ENCODE measurements at regions not wholly inside any gene's neighbourhood (a gene's known extent, or its start where the extent isn't known, plus 50 kb on each side); places are given as distances from the start of the nearest gene placed in this dataset.

GRCh38 chr4:3704669-3705068 is 61.5 kb upstream of the ADRA2C start:
- DNase-seq (ENCODE audit: low spot score): no peak

GRCh38 chr4:3703677-3704521 is 62.3 kb upstream of the ADRA2C start:
- DNase-seq (ENCODE audit: low spot score): no peak

DNA sequence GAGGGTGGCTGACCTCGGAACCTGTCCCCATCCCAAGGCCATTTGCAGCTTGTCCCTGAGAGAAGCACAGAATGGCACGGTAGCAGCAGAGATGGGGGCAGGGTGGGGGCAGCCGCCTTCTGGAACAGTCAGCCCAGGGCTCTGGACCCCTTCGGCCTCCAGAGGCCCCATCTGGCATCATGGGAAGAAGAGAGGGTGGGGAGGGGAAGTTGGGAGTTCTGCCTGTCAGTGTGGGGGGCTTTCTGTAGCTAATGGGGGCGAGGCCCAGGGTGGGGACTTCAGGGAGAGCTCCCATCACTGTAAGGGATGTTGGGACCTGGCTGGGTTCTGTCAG is 62.9 kb upstream of the ADRA2C start:
- DNase-seq (ENCODE audit: low spot score): no peak

DNA sequence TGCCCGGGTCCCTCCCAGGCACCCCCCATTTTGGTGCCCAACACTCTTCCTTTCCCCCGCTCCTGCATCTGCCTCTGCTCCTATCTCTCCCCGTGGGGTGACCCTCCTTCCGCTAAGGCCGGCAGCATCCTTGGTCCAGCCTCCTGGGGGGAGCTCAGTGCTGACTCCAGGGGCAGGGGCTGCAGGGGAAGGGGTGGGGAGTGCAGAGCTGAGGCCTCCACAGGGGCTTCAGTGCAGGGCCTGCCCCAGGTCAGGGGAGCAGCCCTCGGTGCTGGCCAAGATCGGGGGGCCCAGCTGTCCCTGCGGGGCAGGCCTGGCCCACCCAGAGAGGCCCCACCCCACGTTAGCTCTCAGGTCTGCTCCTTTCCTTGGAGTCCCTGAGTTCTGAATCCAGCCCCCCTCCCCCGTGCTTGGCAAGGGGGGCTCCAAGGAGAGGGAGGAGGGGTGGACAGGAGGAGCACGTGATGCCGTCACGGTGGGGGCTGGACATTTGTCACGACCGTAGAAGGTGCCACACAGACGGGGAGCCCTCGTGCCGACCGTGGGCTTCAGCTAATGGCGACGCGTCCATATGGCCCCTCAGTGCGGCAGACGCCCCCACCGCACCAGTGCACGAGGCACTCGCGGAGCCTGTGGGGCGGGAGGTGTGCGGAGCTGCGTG is 63.5 kb upstream of the ADRA2C start:
- no peak for DNase-seq (ENCODE audit: low spot score)

DNA sequence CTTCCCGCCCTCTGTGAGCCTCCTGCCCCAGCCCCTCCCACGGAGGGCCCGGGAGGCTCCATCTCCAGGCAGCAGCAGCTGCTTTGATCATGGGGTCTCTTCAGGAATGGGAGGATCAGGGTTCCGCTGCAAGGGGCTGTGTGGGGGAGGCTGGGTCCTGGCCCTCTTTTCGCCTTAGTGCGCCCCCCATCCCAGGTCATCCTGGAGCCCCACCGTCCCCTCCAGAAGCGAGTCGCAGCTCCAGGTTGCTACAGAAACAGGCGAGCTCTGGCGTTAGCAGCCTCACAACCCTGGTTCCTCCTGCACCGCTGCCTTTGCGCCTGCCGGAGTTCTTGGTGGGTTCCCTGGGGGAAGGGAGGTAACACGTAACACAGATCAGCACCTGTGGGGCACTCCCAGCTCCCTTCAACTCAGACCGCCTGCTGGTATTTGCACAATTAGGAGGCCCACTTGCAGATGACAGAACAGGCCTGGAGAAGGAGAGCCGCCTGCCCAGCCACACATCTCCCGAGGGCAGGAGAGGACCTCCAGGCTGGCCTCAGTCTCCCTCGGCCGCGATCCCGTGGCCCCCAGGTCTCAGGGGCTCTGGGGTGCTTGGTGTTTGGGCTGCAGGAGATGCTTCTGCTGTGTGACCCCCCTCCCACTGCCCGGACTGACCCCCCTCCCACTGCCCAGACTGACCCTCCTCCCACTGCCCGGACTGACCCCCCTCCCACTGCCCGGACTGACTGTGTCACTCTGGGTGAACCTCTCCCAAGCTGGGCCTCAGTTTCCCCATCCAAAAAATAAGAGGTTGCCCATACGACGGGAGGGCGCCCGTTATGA is 64.2 kb upstream of the ADRA2C start:
- DNase-seq (ENCODE audit: low spot score): no peak

DNA sequence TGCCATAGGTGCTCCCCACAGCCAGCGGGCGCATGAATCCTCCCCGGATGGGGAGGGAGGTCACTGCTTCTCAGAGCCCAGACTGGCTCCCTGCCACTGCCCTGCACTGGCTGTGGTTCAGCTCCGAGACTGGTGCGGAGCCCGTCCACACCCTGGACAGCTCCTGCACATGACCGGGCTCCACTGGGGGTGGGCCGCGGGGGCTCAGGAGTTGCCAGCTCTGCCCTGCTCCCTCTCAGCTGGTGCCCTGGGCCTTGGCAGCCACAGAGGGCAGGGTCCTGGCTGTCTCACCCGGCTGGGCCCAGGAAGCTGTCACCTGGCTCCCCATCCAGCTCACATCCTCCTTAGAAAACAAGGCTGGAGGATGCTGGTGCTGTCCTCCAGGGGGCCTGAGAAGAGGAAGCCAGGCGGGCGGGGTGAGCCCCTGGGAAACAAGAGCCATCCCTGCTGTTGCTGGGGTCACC is 64.9 kb upstream of the ADRA2C start:
- no peak for DNase-seq (ENCODE audit: low spot score)

DNA sequence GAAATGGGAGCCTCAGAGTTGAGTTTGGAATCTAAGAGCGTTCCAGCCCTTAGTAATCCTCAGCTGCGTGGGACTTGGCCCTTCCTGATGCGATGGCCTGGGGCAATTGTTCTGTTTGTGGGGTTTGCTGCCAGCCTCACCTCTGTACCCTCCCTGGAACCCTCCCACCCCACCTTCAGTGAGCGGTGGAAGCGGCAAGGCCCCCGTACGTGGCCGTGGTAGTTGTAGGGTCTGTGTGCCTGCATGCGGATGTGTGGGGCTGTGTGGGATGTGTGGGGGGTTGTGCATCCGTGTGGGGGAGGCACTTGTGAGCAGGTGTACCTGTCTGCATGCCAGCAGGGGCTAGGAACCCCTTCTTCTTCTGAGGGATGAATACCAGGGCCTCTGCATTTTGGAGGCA is 65.4 kb upstream of the ADRA2C start:
- DNase-seq (ENCODE audit: low spot score): no peak

DNA sequence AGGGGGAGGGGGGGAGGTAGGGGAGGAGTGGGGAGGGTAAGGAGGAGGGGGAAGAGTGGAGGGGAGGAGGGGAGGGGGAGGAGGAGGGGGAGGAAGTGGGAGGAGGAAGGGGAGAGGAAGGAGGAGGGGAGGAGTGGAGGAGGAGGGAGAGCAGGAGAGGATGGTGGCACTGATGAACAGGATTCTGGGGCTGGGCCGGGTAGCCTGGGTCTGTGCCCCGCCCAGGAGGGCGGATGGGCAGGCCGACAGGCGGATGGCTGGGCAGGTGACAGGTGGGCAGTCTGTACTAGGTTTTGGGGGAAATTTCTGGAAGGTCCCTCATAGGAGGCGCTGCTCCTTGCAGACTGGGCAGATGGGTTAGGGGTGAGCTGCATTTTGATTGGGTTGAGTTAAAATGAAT is 66.0 kb upstream of the ADRA2C start:
- no peak for DNase-seq (ENCODE audit: low spot score)

DNA sequence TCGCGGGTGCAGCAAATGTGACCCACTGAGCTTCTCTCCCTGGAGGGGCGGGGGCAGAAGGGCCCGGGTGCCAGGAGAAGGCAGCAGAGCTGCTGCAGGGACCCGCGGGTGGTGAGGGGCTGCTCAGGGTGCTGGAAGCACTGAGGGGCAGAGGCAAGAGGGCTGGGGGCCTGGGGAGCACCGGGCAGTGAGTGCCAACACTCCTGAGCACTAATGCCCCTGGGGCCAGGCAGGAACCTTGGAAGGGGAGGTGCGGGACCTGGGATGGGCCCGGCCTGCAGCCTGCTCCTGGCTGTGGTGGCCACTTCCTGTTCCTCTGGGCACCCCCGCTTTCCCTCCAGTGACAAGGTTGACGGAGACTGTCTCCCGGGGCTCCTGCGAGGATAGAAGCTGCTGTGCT is 66.5 kb upstream of the ADRA2C start:
- DNase-seq (ENCODE audit: low spot score): no peak

GRCh38 chr4:3699261-3699660 is 66.9 kb upstream of the ADRA2C start:
- DNase-seq (ENCODE audit: low spot score): no peak

DNA sequence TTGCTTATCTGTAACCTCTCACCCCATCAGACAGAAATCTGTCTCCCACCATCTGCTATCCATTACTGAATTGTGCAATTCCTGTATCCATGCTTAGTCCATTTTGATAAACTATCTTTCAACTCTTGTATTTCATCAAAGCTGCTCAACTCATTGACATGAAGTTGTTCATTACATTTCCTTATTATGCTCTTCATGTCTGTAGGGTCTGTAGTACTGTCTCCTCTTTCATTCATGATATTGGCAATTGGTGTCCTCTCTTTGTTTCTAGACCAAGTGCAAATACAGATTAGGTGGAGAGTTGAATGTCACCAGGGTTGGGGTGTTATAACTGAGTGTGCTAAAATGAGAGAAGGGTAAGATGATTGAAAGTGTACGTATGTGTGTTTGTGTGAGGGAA is 69.2 kb upstream of the ADRA2C start:
- DNase-seq (ENCODE audit: low spot score): no peak

GRCh38 chr4:3690551-3691152 is 75.5 kb upstream of the ADRA2C start:
- DNase-seq (ENCODE audit: low spot score): no peak

DNA sequence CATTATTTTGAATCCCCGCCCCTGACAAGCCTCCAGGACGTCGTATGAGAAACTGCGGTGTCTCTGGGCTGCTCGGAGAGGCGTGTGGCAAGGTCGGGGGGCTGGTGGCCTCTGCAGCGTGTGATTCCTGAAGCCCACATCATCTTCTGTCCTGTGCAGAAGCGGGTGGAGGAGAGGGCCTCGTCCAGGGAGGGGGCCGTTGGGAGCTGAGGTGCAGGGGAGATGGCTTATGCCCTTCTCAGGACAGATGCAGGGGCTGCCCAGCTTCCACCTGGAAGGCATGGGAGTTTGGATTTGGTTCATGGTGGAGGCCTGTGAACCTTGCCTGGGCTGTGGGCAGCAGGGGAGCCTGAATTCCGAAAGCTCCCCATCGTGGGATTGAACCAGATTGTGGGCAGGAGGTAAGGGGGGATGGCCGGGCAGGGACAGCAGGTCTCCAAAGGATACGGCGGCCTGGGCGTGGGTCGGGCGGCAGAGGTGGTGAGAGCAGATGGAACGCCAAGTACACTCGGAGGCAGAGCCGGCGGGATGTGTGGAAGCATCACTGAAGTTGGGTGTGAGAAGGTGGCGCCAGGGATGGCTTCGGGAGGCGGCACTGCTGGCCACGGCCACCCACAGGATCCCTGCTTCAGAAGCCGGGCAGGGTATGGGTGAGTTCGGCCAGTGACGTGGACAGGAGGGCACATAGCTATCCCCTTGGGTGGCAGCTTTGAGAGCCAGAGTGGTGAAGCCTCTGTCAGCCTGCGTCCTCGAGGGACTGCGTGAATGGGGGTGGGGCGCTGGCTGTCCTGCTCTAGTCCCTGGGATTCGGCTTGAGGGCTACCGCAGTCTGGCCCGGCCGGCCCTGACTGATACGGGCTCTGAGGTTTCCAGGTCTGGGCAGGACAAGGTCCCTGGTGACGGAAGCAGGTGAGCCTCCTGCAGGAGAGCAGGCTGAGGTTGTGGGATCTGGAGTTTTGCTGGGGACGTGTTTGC is 76.3 kb upstream of the ADRA2C start:
- DNase-seq (ENCODE audit: low spot score): no peak

DNA sequence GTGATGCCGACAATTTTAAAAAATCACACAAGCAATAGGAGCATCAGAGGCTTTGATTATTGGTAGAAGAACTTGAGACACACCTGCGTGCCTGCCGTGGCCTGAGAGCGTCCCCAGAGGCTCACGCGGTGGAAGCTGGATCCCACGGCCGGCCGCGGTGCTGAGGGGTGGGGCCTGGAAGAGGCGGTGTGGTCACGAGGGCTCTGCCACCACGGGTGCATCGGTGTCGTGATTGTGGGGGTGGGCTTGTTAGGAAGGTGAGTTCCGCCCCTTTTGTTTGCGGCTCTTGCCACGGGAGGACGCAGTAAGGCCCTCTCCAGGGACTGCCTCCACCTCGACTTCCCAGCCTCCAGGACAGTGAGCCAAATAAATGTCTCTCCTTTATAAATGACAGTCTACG is 77.2 kb upstream of the ADRA2C start:
- no peak for DNase-seq (ENCODE audit: low spot score)

DNA sequence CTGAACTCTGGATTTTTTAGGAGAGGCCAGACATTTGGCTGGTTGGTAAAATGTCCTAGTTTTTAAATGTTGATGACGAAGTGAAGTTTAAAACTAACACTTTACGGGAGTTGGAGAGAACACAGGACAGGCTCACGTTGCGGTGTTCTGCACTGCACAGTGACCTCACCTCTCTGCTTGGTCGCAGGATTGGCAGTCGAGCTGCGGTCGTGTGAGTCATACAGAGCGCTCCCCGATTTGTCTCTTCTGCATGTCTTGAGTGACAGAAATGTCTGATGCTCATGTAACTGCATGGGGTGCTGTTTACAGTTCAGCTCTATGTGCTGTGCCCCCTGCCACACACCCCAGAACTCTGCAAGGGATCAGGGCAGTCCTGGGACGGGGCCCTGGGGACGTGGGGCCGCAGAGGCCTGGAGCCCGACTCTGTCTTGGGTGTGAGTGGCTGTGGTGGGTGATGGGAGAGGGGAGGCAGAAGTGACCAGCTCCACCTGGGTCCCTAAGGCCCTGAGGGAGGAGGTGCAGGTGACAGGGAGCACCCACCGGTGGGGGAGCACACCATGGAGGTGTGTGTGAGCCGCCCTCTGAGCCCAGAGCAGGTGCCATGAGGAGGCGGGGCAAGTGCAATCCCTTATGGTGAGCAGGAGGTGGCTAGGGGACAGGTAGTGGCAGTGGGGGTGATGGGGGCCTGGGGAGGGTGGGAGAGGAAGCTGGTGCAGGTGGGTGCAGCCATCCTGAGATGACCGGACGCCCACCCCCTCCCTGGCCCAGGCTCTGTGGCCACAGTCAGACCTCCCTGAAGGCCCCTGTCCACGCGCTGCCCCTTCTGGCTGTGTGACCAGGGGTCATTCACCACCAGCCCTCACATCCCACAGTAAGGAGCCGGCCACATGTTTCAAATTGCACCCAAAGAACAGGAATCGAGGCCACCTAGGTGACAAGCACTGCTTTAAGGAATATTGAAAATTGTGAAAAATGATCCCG is 77.9 kb upstream of the ADRA2C start:
- DNase-seq (ENCODE audit: low spot score): no peak

DNA sequence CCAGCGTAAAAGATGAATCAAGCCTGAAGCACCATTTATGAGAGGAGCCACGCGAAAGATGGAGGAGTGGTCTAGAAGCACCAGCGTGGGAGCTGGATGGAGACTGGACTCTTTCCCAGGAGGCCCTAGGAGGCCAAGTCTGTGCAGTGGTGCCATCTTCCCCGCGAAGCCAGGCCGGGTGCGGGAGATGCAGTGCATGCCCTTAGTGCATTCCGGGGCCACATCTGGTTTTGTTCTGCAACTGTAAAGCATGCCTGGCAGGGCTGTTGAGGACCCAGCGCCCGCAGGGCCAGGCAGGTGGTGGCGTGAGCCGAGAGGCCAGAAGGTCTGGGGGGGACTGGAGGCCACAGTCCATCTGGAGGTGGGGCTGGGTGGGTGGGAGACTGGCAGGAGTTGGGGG is 78.6 kb upstream of the ADRA2C start:
- DNase-seq (ENCODE audit: low spot score): no peak

- no peak for DNase-seq (ENCODE audit: low spot score)
These were observed 79.4 kb upstream of the ADRA2C start for GRCh38 chr4:3686753-3687152.

- DNase-seq (ENCODE audit: low spot score): no peak
These were observed 81.0 kb upstream of the ADRA2C start for GRCh38 chr4:3685081-3685645.

DNA sequence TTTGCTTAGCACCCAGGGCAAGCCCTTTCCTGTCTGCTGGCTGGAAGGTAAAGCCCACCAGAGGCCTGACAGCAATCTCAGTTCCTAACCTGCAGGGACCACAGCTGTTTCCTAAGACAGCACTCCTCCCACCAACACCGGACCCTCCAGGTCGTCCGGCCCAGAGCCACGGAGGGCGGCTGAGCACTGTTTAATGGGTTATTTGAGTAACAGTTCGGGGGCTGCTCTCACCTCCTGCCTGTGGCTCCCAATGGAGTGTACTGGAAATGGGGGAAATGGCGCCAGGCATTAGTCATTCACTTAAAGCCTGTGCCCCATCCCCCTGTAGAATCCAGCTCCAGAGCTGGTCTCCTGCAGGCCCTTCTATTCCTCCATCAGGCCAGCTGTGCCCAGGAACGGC is 81.6 kb upstream of the ADRA2C start:
- DNase-seq (ENCODE audit: low spot score): no peak
